ENCODE measurements at regions not wholly inside any gene's neighbourhood (a gene's known extent, or its start where the extent isn't known, plus 50 kb on each side); places are given as distances from the start of the nearest gene placed in this dataset.

GRCh38 chr11:21771097-21771496 lies 421.8 kb upstream of the ANO5 start:
- Histone ChIP-seq H3K4me2 (no peak overlapping the region), H4K20me1 (ENCODE audit: insufficient read depth) (no peaks in the 10 kb centered on the region), H3K27me3 (ENCODE audit: insufficient read depth) (no peaks in the 10 kb centered on the region), H3F3A (replicated peaks; ENCODE audit: insufficient read depth) (no peaks in the 10 kb centered on the region), H3K36me3 (replicated peaks in 1 of 2; ENCODE audit: control insufficient read depth in 1 of 2, insufficient read depth in 2 of 2, low read length in 1 of 2) (no peaks in the 10 kb centered on the region), H3K79me2 (ENCODE audit: insufficient read depth) (no peaks in the 10 kb centered on the region), H3K27ac (ENCODE audit: low read depth in 2 of 2, low read length in 1 of 2) (no peak overlapping the region), H2AFZ (ENCODE audit: low read depth) (no peak overlapping the region), H3K4me1 (ENCODE audit: control insufficient read depth in 1 of 2, insufficient read depth in 2 of 2, low read depth in 1 of 2, low read length in 1 of 2) (no peaks in the 10 kb centered on the region), H3K9ac (no peak overlapping the region), H3K9me2 (no peaks in the 10 kb centered on the region), H3K4me3 (ENCODE audit: low read depth in 2 of 2, low read length in 1 of 2) (no peak overlapping the region), H3K9me3 (no peaks in the 10 kb centered on the region)
- no peak for TF ChIP-seq IRF3 (IDR thresholded peaks at IDR 0.05; ENCODE audit: low read depth, low read length)
- no peak for TF ChIP-seq REST (IDR thresholded peaks at IDR 0.05; ENCODE audit: low read depth, low read length)
- POLR2A ChIA-PET: no interaction called here
- CTCF ChIA-PET: no interaction called here
- 4% methylated on average over 1 of the region's 1 CpG for WGBS (ENCODE audit: low lambda C conversion rate)
- no peak for DNase-seq

- no peak overlapping the region for H2AFZ ChIP-seq (ENCODE audit: low read depth)
- no peaks in the 10 kb centered on the region for H3K9me2 ChIP-seq
- no peak for DNase-seq
- H3K9ac ChIP-seq: no peak overlapping the region
- H3K4me2 ChIP-seq: no peak overlapping the region
- WGBS (ENCODE audit: low lambda C conversion rate): 8% methylated on average over 2 of the region's 2 CpGs
- ChIA-PET CTCF (no interaction called here), POLR2A (no interaction called here)
- H3K27ac ChIP-seq (ENCODE audit: low read depth in 2 of 2, low read length in 1 of 2): no peak overlapping the region
- no peaks in the 10 kb centered on the region for H3K79me2 ChIP-seq (ENCODE audit: insufficient read depth)
- no peaks in the 10 kb centered on the region for H3K36me3 ChIP-seq (replicated peaks in 1 of 2; ENCODE audit: control insufficient read depth in 1 of 2, insufficient read depth in 2 of 2, low read length in 1 of 2)
- no peaks in the 10 kb centered on the region for H3F3A ChIP-seq (replicated peaks; ENCODE audit: insufficient read depth)
- no peak for TF ChIP-seq NFIC (IDR thresholded peaks at IDR 0.05; ENCODE audit: borderline replicate concordance)
- no peak for TF ChIP-seq MEF2A (IDR thresholded peaks at IDR 0.05; ENCODE audit: borderline replicate concordance, low read depth)
- TF ChIP-seq GATA2 (CRISPR knock-in tag; IDR thresholded peaks at IDR 0.05): no peak
- TF ChIP-seq JUND (IDR thresholded peaks at IDR 0.05): no peak
- no peak for TF ChIP-seq TEAD4 (IDR thresholded peaks at IDR 0.05; ENCODE audit: borderline replicate concordance, insufficient read depth)
- no peak for TF ChIP-seq RAD21 (IDR thresholded peaks at IDR 0.05; ENCODE audit: low read length)
- TF ChIP-seq NRF1 (IDR thresholded peaks at IDR 0.05; ENCODE audit: low read depth, low read length): no peak
- no peak for TF ChIP-seq ZBTB33 (IDR thresholded peaks at IDR 0.05; ENCODE audit: borderline replicate concordance, low read depth)
- TF ChIP-seq POLR2AphosphoS5 (IDR thresholded peaks at IDR 0.05; ENCODE audit: low read depth, low read length): no peak
- TF ChIP-seq TCF12 (IDR thresholded peaks at IDR 0.05): no peak
- H3K27me3 ChIP-seq (ENCODE audit: insufficient read depth): no peaks in the 10 kb centered on the region
- no peaks in the 10 kb centered on the region for H3K4me1 ChIP-seq (ENCODE audit: control insufficient read depth in 1 of 2, insufficient read depth in 2 of 2, low read depth in 1 of 2, low read length in 1 of 2)
- no peaks in the 10 kb centered on the region for H4K20me1 ChIP-seq (ENCODE audit: insufficient read depth)
- H3K4me3 ChIP-seq (ENCODE audit: low read depth in 2 of 2, low read length in 1 of 2): no peak overlapping the region
- no peaks in the 10 kb centered on the region for H3K9me3 ChIP-seq
These were observed 418.7 kb upstream of the ANO5 start for GRCh38 chr11:21774212-21774611.
